T follicular helper cell (primary cell): ENCODE measurements at regions not wholly inside any gene's neighbourhood (a gene's known extent, or its start where the extent isn't known, plus 50 kb on each side); places are given as distances from the start of the nearest gene placed in this dataset.

Experiments
- DNase-seq: peaks from one replicate; pipeline ENCODE4 v3.0.0-alpha.2; 2020; ENCODE audit warnings: low read depth

GRCh38 chr9:129489838-129490582, 130.9 kb downstream of the C9orf50 start:
- DNase-seq: peak; percentile 66

DNA sequence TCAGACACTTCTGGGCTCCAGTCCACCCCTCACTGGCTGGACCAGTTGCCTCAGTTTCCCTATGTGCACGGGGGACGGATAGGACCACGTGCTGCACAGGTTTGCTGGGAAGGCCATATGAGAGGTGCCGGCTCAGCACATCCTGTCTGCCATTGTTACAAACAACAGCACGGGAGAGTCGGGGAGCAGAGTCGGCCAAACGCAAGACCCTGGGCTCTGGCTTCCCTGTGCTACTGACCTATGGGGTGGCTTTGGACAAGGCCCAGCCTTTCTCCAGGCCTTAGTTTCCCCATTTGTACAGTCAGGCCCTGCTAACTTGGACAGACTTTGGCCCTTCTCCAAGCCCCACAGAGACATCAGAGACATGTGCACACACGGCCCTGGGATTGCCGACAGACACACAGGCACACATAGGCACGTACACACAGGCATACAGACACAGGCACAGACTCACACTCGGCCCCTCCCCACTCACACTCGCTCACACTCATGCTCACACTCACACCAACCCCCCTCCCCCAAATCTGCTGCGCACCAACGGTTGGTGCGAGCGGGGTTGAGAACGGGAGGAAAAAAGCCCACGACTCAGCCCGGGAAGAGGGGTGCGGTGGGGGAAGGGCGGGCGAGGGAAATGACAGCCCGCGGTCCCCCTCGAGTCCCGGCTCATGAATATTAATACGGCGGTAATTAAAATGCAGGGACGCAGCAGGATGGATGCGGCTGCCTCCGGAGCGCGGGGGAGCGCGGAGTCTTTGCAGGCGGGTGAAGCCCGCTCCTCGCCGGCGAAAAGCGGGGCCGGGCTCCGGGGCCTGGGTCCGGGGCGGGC, 133.0 kb downstream of the C9orf50 start:
- peak; percentile 41 for DNase-seq

DNA sequence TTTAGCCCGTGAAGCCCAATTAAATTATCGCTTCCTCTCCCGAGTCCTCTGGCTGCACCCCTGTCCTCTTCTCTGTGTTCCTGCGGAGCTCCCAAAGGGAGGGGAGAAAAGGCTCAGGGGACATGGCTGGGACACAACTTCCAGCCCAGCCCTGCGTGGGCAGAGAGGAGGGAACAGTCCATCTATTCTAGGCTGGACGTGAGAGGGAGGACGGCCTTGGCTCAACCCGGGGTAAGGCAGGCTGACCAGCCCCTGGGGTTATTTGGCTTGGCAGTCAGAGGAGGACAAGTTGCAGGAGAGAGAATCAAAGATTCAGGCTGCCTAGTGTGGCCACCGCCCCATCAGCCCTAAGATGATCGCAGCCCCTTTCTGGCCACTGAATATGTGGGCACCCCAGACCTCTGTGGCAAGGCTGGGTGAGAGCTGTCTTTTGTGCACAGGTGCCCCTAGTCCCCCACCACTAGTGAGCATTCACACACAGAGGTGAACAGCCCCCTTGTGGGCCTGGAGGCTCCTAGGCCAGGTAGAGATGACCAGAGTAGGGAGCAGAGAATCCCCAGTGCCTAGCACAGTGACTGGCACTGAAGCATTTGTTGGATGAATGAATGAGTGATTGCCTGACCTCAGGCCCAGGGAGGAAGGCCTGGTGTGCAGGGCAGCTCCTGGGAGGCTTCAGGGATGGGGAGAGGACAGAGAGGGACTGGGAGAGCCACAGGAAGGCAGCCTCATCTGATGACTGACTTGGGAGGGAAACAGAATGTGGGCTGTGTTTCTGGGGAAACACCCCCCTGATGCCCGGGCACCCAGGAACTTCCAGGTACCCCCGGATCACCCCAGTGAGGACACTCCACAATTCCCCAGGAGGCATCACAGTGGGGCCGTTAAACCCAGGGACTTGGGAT, 133.9 kb downstream of the C9orf50 start:
- DNase-seq: no peak

GRCh38 chr9:129485145-129485774, 135.6 kb downstream of the C9orf50 start:
- no peak for DNase-seq

- no peak for DNase-seq
Measured at GRCh38 chr9:129484352-129485000, 136.4 kb downstream of the C9orf50 start.

GRCh38 chr9:129483415-129484351, 137.2 kb downstream of the C9orf50 start:
- DNase-seq: no peak

DNA sequence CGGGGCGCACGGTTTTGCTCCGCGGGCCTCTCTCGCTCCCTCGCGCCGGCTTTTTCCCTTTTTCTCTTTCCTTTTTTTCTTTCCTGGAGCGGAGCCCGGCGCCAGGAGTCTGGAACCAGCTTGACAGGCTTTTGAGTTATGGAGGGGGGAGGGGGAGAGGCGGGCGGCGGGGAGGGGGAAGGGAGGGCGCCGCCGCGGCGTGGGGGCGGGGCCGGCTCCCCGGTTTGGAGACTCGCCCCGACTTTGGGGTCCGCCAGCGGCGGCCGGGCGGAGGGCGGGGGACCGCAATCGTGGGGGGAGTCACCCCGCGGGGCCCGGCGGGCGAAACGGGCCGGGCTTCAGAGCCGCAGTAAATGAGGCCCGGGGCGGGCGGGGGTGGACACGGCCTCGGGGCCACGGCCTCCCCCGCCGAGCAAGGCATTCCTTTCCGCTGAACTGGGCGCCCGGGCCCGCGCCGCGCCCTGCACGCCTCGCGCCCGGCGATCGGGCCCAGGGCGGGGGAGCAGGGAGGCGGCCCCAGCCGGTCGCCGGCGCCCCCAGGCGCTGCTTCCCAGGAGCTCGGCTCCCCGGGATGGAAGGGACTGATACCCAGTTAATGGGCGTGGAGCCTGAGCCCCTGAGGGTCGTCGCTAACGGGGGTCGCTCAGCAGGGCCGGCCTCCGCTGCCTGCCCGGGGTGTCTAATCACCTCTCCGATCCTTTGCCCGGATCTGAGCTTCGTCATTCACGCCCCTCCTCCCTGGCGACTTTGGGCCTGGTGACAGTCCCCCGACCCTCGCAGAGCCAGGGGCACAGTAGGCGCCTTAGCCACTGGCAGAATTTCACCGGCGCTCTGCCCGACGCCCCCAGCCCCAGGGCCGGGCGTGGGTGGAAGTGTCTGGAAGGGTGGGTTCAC, 138.1 kb downstream of the C9orf50 start:
- no peak for DNase-seq

DNA sequence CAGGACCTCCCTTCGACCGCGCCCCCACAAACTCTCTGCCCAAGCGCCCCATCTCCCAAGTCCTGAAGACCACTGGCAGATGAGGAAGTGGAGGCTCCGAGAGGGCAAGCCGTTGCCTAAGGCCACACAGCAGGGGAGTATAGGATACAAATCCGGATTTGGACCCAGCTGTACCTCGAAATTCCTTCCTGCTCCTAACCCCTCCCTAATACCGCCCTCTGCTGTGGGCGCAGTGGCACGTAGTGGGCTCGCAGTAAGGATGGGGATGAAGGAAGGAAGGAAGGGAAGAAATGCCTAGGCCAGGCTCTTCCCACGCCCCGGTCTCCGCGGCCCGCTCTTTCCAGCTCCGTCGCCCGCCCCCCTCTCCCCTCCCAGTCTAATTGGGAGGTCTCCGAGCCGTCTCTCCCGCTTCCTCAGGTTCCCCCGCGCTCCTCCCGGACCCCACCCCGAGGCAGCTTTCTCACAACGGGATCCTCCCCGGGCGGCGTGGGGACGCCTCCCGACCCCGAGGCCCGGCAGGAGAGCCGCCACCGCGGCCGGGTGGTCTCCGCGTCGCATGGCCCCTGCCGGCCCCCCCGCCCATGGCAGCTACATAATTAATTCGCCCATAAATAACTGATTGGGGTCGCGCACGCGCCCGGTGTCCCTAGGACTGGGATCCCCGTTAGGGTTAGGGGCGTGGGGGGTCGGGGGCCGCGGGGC, 138.9 kb downstream of the C9orf50 start:
- DNase-seq: no peak

DNA sequence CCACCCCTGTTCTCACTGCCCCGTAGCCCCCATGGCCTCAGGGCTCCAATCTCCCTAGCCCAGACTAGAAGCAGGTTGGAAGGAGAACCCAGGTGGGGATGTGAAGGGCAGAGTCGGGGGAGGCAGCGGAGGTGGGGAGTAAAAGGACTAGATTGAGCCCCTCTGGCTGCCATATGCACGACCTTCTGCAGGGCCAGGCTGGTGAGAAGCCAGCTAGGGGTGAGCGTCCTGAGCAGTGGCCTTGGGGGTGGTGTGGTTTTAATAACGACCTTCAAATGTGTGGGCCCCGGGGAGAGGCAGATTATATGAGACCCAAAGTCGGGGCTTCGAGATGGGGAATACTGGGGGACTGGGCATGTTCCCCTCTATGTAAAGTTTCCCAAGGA, 139.5 kb downstream of the C9orf50 start:
- no peak for DNase-seq

DNA sequence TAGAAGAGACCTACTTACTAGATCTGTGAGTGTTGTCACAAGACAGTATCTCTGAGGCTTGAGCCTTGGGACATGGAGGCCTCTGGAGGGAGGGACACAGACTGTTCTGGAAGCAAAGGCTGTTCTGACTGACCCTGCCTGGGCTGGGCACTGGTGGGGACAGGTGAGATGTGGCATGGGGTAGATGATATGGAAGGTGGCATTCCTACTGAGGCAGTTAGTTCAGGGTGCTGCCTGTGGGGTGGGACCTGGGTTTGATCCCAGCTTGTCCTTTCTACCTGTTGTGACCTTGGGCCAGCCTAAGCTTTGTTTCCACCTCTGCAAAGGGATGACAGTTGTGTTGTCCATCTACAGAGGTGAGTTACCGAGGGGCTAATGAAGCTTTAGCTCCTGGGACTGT, 140.2 kb downstream of the C9orf50 start:
- no peak for DNase-seq

DNA sequence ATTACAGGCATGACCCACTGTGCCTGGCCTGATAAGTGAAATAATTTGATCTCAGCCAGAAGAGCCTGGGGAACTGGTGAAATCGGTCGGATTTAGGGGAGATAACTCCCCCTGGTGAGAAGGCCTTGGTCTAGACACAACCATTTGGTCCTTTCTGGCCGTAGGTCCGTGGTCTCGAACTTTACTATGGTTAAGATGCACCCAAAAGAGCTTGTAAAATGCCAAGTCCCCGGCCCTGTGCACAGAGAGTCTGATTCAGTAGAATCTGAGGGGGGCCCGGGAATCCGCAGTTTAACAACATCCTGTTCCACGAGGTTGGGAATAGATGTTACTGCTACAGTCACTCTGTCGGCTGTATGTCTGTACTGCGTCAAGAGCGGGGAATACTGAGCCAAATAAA, 140.7 kb downstream of the C9orf50 start:
- DNase-seq: no peak

DNA sequence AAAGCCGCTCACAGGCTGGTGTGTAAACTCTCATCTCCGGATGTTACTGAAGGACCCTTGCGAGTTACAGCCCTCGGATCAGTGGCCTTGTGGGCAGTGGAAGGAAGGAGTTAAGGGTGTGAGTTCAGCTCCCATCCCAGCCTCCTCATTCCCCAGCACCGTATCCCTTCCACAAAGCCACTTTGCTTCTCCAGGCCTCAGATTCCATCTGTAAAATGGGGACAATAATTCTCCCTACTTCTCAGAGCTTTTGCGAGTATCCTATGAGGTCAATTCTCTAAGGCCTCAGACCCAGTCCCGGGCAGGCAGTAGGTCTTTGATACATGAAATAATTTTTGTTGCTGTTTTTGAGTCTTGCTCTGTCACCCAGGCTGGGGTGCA, 141.3 kb downstream of the C9orf50 start:
- DNase-seq: no peak

- DNase-seq: no peak
Measured at GRCh38 chr9:129478961-129479630, 141.8 kb downstream of the C9orf50 start.

GRCh38 chr9:129478461-129478860, 142.4 kb downstream of the C9orf50 start:
- no peak for DNase-seq

GRCh38 chr9:129476821-129477611, 143.9 kb downstream of the C9orf50 start:
- DNase-seq: no peak

GRCh38 chr9:129474740-129475404, 146.0 kb downstream of the C9orf50 start:
- no peak for DNase-seq
